ENCODE measurements at regions not wholly inside any gene's neighbourhood (a gene's known extent, or its start where the extent isn't known, plus 50 kb on each side); places are given as distances from the start of the nearest gene placed in this dataset.

- Histone ChIP-seq H3K4me3 (ENCODE audit: insufficient read depth, low read depth, low read length) (peak overlapping the region; percentile 7), H3K79me2 (ENCODE audit: insufficient read depth, low read length) (no peaks in the 10 kb centered on the region), H3K36me3 (ENCODE audit: insufficient read depth, low read length) (no peaks in the 10 kb centered on the region), H3K4me1 (ENCODE audit: insufficient read depth, low read length) (peaks cover 15% of the 10 kb centered on the region), H2AFZ (ENCODE audit: low read depth, low read length) (peak overlapping the region; percentile 31), H3K4me2 (ENCODE audit: low read length) (peak overlapping the region; percentile 69), H4K20me1 (ENCODE audit: insufficient read depth, low read length) (no peaks in the 10 kb centered on the region), H3K9me3 (ENCODE audit: insufficient read depth, low read depth, low read length) (no peaks in the 10 kb centered on the region), H3K27me3 (ENCODE audit: insufficient read depth, low read length) (no peaks in the 10 kb centered on the region), H3K9ac (ENCODE audit: low read length) (peak overlapping the region; percentile 12), H3K27ac (ENCODE audit: low read depth, low read length) (peak overlapping the region; percentile 32)
- Mint-ChIP-seq H3K9me3 (ENCODE audit: unreplicated experiment) (no peaks in the 10 kb centered on the region), H3K4me1 (ENCODE audit: low read depth, unreplicated experiment) (peaks cover 16% of the 10 kb centered on the region), H3K27ac (ENCODE audit: unreplicated experiment) (peak overlapping the region; percentile 34), H3K27me3 (ENCODE audit: low read depth, unreplicated experiment) (peaks cover under 1% of the 10 kb centered on the region), H3K4me3 (ENCODE audit: unreplicated experiment) (no peak overlapping the region), H3K36me3 (ENCODE audit: low read depth, unreplicated experiment) (no peaks in the 10 kb centered on the region)
- FAIRE-seq (peak; percentile 70), DNase-seq (ENCODE audit: low read depth) (peak; percentile 86)
- TF ChIP-seq CTCF (IDR thresholded peaks at IDR 0.05; ENCODE audit: insufficient read depth, low read depth, low read length) (no peak), EZH2 (IDR thresholded peaks at IDR 0.05; ENCODE audit: insufficient read depth, low read length) (no peak)
Observed at GRCh38 chr15:94083467-94084052, 147.8 kb upstream of the MCTP2 start.

- FAIRE-seq (no peak), DNase-seq (ENCODE audit: low read depth) (no peak)
- TF ChIP-seq CTCF (IDR thresholded peaks at IDR 0.05; ENCODE audit: insufficient read depth, low read depth, low read length) = no peak
- TF ChIP-seq EZH2 (IDR thresholded peaks at IDR 0.05; ENCODE audit: insufficient read depth, low read length) = no peak
- Mint-ChIP-seq H3K4me1 (ENCODE audit: low read depth, unreplicated experiment) (peaks cover 16% of the 10 kb centered on the region), H3K36me3 (ENCODE audit: low read depth, unreplicated experiment) (no peaks in the 10 kb centered on the region), H3K9me3 (ENCODE audit: unreplicated experiment) (no peaks in the 10 kb centered on the region), H3K27ac (ENCODE audit: unreplicated experiment) (no peak overlapping the region), H3K27me3 (ENCODE audit: low read depth, unreplicated experiment) (peaks cover 2% of the 10 kb centered on the region), H3K4me3 (ENCODE audit: unreplicated experiment) (no peak overlapping the region)
- Histone ChIP-seq H3K9ac (ENCODE audit: low read length) (no peak overlapping the region), H3K27ac (ENCODE audit: low read depth, low read length) (no peak overlapping the region), H3K27me3 (ENCODE audit: insufficient read depth, low read length) (no peaks in the 10 kb centered on the region), H2AFZ (ENCODE audit: low read depth, low read length) (no peak overlapping the region), H3K9me3 (ENCODE audit: insufficient read depth, low read depth, low read length) (no peaks in the 10 kb centered on the region), H3K36me3 (ENCODE audit: insufficient read depth, low read length) (no peaks in the 10 kb centered on the region), H3K4me2 (ENCODE audit: low read length) (no peak overlapping the region), H4K20me1 (ENCODE audit: insufficient read depth, low read length) (no peaks in the 10 kb centered on the region), H3K4me1 (ENCODE audit: insufficient read depth, low read length) (peaks cover 15% of the 10 kb centered on the region), H3K4me3 (ENCODE audit: insufficient read depth, low read depth, low read length) (no peak overlapping the region), H3K79me2 (ENCODE audit: insufficient read depth, low read length) (no peaks in the 10 kb centered on the region)
Observed at GRCh38 chr15:94081829-94082228, 149.5 kb upstream of the MCTP2 start.

GRCh38 chr15:94080989-94081605 lies 150.3 kb upstream of the MCTP2 start:
- no peak overlapping the region for H3K27ac Mint-ChIP-seq (ENCODE audit: unreplicated experiment)
- H3K9ac ChIP-seq (ENCODE audit: low read length) = no peak overlapping the region
- no peak overlapping the region for H3K27ac ChIP-seq (ENCODE audit: low read depth, low read length)
- H3K79me2 ChIP-seq (ENCODE audit: insufficient read depth, low read length) = no peaks in the 10 kb centered on the region
- DNase-seq (ENCODE audit: low read depth) (no peak), FAIRE-seq (no peak)
- peak overlapping the region; percentile 59 for H3K4me2 ChIP-seq (ENCODE audit: low read length)
- no peaks in the 10 kb centered on the region for H3K36me3 ChIP-seq (ENCODE audit: insufficient read depth, low read length)
- H3K4me1 Mint-ChIP-seq (ENCODE audit: low read depth, unreplicated experiment) = peaks cover 11% of the 10 kb centered on the region
- H3K9me3 Mint-ChIP-seq (ENCODE audit: unreplicated experiment) = no peaks in the 10 kb centered on the region
- peaks cover 2% of the 10 kb centered on the region for H3K27me3 Mint-ChIP-seq (ENCODE audit: low read depth, unreplicated experiment)
- no peaks in the 10 kb centered on the region for H3K36me3 Mint-ChIP-seq (ENCODE audit: low read depth, unreplicated experiment)
- H3K9me3 ChIP-seq (ENCODE audit: insufficient read depth, low read depth, low read length) = no peaks in the 10 kb centered on the region
- H3K27me3 ChIP-seq (ENCODE audit: insufficient read depth, low read length) = no peaks in the 10 kb centered on the region
- H3K4me3 Mint-ChIP-seq (ENCODE audit: unreplicated experiment) = no peak overlapping the region
- TF ChIP-seq CTCF (IDR thresholded peaks at IDR 0.05; ENCODE audit: insufficient read depth, low read depth, low read length) (no peak), EZH2 (IDR thresholded peaks at IDR 0.05; ENCODE audit: insufficient read depth, low read length) (no peak)
- H2AFZ ChIP-seq (ENCODE audit: low read depth, low read length) = peak overlapping the region; percentile 33
- H3K4me1 ChIP-seq (ENCODE audit: insufficient read depth, low read length) = peaks cover 15% of the 10 kb centered on the region
- H4K20me1 ChIP-seq (ENCODE audit: insufficient read depth, low read length) = no peaks in the 10 kb centered on the region
- no peak overlapping the region for H3K4me3 ChIP-seq (ENCODE audit: insufficient read depth, low read depth, low read length)
